GM12891 (cell line): ENCODE measurements at regions not wholly inside any gene's neighbourhood (a gene's known extent, or its start where the extent isn't known, plus 50 kb on each side); places are given as distances from the start of the nearest gene placed in this dataset.

Experiments
- PAX5 ChIP-seq: IDR thresholded peaks from 2 replicates; pipeline ENCODE4 v1.6.1; 2011; ENCODE audit warnings: low read length, moderate library complexity, mild to moderate bottlenecking; ENCODE audit not compliant: insufficient read depth, severe bottlenecking
- POLR2A ChIP-seq: IDR thresholded peaks from 2 replicates; pipeline ENCODE4 v1.6.1; 2011; ENCODE audit warnings: low read depth, low read length, control low read depth
- POLR2AphosphoS5 ChIP-seq: IDR thresholded peaks from 2 replicates; pipeline ENCODE4 v1.6.1; 2011; ENCODE audit warnings: low read depth, low read length, control low read depth
- SPI1 ChIP-seq: IDR thresholded peaks from 2 replicates; pipeline ENCODE4 v1.6.1; 2011; ENCODE audit warnings: low read depth, low read length, control low read depth
- TAF1 ChIP-seq: IDR thresholded peaks from 2 replicates; pipeline ENCODE4 v1.6.1; 2011; ENCODE audit warnings: low read depth, low read length, control low read depth

- TF ChIP-seq POLR2A (no peak), POLR2AphosphoS5 (no peak), SPI1 (no peak), TAF1 (no peak), PAX5 (no peak)
Measured at GRCh38 chr11:92149996-92150395, 74.6 kb upstream of the FAT3 start.
